Breast epithelium (tissue), 3 donors: ENCODE measurements at regions not wholly inside any gene's neighbourhood (a gene's known extent, or its start where the extent isn't known, plus 50 kb on each side); places are given as distances from the start of the nearest gene placed in this dataset.

Experiments
- POLR2AphosphoS5 ChIP-seq, 3 donors: sonication (generic); formaldehyde crosslinking; IDR thresholded peaks; one replicate each; pipeline ENCODE4 v1.6.1; 2017; ENCODE audit warnings: antibody characterized with exemption in 3 of 3
- TF ChIP-seq, protein P1 (sequence below), 3 donors: fragments of 450-650 bp; IDR thresholded peaks; one replicate each; pipeline ENCODE4 v1.5.1; 2016 to 2017; ENCODE audit warnings: antibody characterized with exemption in 3 of 3, mild to moderate bottlenecking in 3 of 3, moderate library complexity in 3 of 3

DNA sequence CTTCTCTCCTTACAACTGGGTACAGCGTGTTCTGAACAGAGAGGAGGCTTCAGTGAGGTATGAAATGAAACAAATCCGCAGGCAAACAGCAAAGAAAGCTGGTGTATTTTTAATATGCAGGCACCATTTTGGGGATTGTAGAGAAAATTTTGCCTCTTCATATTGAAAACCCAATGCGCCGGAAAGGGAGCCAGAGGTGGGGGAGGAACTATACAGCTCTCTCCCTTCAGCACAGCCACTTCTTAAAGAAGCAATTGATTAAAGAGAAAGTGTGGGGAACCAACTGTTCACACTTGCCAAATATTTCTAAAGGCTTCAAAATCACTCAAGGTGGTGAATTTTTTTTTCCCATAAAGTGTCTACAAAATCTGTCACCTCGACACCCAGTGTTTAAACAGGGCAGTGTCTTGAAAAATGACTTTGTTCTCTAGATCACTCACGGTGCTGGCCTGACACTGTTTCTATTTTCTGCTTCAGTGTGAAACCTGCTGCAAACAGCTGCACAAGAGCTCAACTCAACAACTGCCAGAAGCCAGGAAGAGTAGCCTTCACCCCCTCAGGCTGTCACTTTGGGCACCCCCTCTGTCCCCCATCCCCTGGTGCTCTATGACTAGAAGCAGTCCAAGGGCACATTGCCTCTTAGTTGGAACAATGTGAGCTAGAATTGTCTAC, 123.8 kb upstream of the CTTNBP2NL start:
- TF ChIP-seq POLR2AphosphoS5 (IDR thresholded peaks at IDR 0.05): no peak
- TF ChIP-seq, protein P1, sequence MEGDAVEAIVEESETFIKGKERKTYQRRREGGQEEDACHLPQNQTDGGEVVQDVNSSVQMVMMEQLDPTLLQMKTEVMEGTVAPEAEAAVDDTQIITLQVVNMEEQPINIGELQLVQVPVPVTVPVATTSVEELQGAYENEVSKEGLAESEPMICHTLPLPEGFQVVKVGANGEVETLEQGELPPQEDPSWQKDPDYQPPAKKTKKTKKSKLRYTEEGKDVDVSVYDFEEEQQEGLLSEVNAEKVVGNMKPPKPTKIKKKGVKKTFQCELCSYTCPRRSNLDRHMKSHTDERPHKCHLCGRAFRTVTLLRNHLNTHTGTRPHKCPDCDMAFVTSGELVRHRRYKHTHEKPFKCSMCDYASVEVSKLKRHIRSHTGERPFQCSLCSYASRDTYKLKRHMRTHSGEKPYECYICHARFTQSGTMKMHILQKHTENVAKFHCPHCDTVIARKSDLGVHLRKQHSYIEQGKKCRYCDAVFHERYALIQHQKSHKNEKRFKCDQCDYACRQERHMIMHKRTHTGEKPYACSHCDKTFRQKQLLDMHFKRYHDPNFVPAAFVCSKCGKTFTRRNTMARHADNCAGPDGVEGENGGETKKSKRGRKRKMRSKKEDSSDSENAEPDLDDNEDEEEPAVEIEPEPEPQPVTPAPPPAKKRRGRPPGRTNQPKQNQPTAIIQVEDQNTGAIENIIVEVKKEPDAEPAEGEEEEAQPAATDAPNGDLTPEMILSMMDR (IDR thresholded peaks at IDR 0.05): no peak
